ENCODE measurements at regions not wholly inside any gene's neighbourhood (a gene's known extent, or its start where the extent isn't known, plus 50 kb on each side); places are given as distances from the start of the nearest gene placed in this dataset.

DNA sequence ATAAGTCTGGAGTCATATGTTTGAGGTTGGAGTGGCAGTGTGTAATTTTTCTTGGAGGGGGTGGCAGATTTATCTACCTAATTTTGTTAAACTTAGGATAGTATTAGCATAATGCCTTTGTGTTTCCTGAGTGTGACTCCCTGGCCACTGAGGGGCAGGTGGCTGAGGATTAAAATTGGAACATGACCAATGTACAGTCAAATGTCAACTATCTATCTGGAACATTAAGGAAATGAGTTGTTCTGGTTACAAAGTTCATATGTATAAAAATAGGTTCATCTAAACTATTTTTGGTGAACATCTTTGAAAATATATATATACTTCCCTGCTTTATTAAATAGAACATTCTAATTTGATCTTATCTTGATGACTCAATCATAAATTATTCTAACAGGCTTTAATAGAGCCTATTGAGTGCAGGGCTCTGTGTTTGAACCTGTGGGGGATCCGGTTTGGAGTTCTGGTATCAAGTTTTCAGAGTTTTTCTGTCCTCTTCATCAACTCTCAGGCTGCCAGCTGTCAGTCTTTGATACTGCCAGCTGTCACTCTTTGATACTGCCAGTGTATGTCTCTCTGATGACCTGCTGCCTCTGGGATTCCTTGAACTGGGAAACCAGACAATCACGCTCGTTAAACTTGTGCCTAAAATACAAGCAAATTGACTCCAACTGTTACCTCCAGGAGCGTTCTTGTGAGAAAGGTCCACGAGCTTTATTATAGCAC lies 309.6 kb downstream of the METTL15 start:
- TF ChIP-seq, protein P1, sequence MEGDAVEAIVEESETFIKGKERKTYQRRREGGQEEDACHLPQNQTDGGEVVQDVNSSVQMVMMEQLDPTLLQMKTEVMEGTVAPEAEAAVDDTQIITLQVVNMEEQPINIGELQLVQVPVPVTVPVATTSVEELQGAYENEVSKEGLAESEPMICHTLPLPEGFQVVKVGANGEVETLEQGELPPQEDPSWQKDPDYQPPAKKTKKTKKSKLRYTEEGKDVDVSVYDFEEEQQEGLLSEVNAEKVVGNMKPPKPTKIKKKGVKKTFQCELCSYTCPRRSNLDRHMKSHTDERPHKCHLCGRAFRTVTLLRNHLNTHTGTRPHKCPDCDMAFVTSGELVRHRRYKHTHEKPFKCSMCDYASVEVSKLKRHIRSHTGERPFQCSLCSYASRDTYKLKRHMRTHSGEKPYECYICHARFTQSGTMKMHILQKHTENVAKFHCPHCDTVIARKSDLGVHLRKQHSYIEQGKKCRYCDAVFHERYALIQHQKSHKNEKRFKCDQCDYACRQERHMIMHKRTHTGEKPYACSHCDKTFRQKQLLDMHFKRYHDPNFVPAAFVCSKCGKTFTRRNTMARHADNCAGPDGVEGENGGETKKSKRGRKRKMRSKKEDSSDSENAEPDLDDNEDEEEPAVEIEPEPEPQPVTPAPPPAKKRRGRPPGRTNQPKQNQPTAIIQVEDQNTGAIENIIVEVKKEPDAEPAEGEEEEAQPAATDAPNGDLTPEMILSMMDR (IDR thresholded peaks at IDR 0.05), result no peak
- TF ChIP-seq POLR2A (IDR thresholded peaks at IDR 0.05), result no peak
- TF ChIP-seq POLR2AphosphoS5 (IDR thresholded peaks at IDR 0.05), result no peak

Data from breast epithelium (tissue), 3 donors.